ENCODE measurements at regions not wholly inside any gene's neighbourhood (a gene's known extent, or its start where the extent isn't known, plus 50 kb on each side); places are given as distances from the start of the nearest gene placed in this dataset.

GRCh38 chr11:119830400-119830799, 101.4 kb upstream of the NECTIN1 start:
- Histone ChIP-seq H3K27ac (ENCODE audit: low read depth) (no peak overlapping the region), H3K36me3 (ENCODE audit: insufficient read depth) (no peaks in the 10 kb centered on the region), H3K27me3 (ENCODE audit: insufficient read depth) (no peaks in the 10 kb centered on the region), H3K4me2 (no peak overlapping the region), H2AFZ (no peak overlapping the region), H3K9me2 (ENCODE audit: insufficient read depth) (no peaks in the 10 kb centered on the region; the same call in 1 of the 2 replicates), H3K4me3 (no peak overlapping the region), H4K20me1 (replicated peaks; ENCODE audit: insufficient read depth) (no peaks in the 10 kb centered on the region), H3F3A (replicated peaks; ENCODE audit: low read depth) (no peaks in the 10 kb centered on the region), H3K79me2 (replicated peaks; ENCODE audit: insufficient read depth) (no peaks in the 10 kb centered on the region), H3K4me1 (ENCODE audit: insufficient read depth) (peaks cover 8% of the 10 kb centered on the region; the same call in 1 of the 2 replicates)
- H3K4me3 Mint-ChIP-seq: no peak overlapping the region
- peaks cover 3% of the 10 kb centered on the region; the same call in 2 of the 3 replicates for H3K36me3 Mint-ChIP-seq (ENCODE audit: low read depth)
- TF ChIP-seq JUNB (IDR thresholded peaks at IDR 0.05; ENCODE audit: unreplicated experiment) (no peak), EZH2phosphoT487 (IDR thresholded peaks at IDR 0.05; ENCODE audit: unreplicated experiment) (no peak), ETS1 (IDR thresholded peaks at IDR 0.05) (no peak), POLR2AphosphoS5 (IDR thresholded peaks at IDR 0.05; ENCODE audit: low read depth) (no peak), STAT1 (IDR thresholded peaks at IDR 0.05; ENCODE audit: unreplicated experiment) (no peak), CREB1 (CRISPR knock-in tag; IDR thresholded peaks at IDR 0.05; ENCODE audit: low read depth) (no peak), ZNF114 (CRISPR knock-in tag; IDR thresholded peaks at IDR 0.05) (no peak), ZNF331 (CRISPR knock-in tag; IDR thresholded peaks at IDR 0.05; ENCODE audit: low read depth) (no peak), REST (IDR thresholded peaks at IDR 0.05; ENCODE audit: unreplicated experiment) (no peak), NANOG (IDR thresholded peaks at IDR 0.05; ENCODE audit: borderline replicate concordance) (no peak), CTCF (conservative IDR thresholded peaks at IDR 0.05; ENCODE audit: low read depth in 2 of 2) (no peak)
- no peak for DNase-seq (ENCODE audit: low spot score)
- peaks cover 3% of the 10 kb centered on the region for H3K27me3 Mint-ChIP-seq (ENCODE audit: insufficient read depth, low read depth, poor library complexity)
- peaks cover 20% of the 10 kb centered on the region for H3K4me1 Mint-ChIP-seq
- no peak overlapping the region for H3K27ac Mint-ChIP-seq
- no peak for ATAC-seq
- peaks cover 6% of the 10 kb centered on the region for H3K9me3 Mint-ChIP-seq
